Neural cell (in vitro differentiated cells): ENCODE measurements at regions not wholly inside any gene's neighbourhood (a gene's known extent, or its start where the extent isn't known, plus 50 kb on each side); places are given as distances from the start of the nearest gene placed in this dataset.
"Not testable (repeated sequence)": the region's sequence is repeated elsewhere in the genome, so short reads cannot be mapped to it uniquely, and the experiment has no call there.

Experiments
- H2AFZ ChIP-seq: fragments of 200-600, 300-800 bp; sonication (generic), shearing (Covaris generic); 2 replicates; pipeline ENCODE4 v1.6.0; 2014; ENCODE audit warnings: low read depth, mild to moderate bottlenecking, antibody characterized with exemption, low read length, moderate library complexity
- H3F3A ChIP-seq: fragments of 200-600 bp; shearing (Covaris generic); 2 replicates; pipeline ENCODE4 v1.6.1; 2016; ENCODE audit warnings: mild to moderate bottlenecking, moderate library complexity, mixed read lengths, antibody characterized with exemption, low read length; ENCODE audit not compliant: insufficient read depth, poor library complexity, severe bottlenecking
- H3K27ac ChIP-seq: fragments of 200-600, 300-800 bp; sonication (generic), shearing (Covaris generic); 2 replicates; pipeline ENCODE4 v1.5.1; 2014; ENCODE audit warnings: mild to moderate bottlenecking, low read length, moderate library complexity
- H3K27me3 ChIP-seq: fragments of 300-800, 200-600 bp; sonication (generic), shearing (Covaris generic); 2 replicates; pipeline ENCODE4 v1.6.0; 2014; ENCODE audit warnings: mild to moderate bottlenecking, low read depth, low read length, moderate library complexity; ENCODE audit not compliant: insufficient read depth
- H3K36me3 ChIP-seq: fragments of 300-800, 200-600 bp; sonication (generic), shearing (Covaris generic); 2 replicates; pipeline ENCODE4 v1.5.1; 2014; ENCODE audit warnings: mild to moderate bottlenecking, antibody characterized with exemption, low read length, moderate library complexity; ENCODE audit not compliant: insufficient read depth
- H3K4me2 ChIP-seq: fragments of 300-800, 200-600 bp; sonication (generic), shearing (Covaris generic); 2 replicates; pipeline ENCODE4 v1.6.0; 2014; ENCODE audit warnings: mild to moderate bottlenecking, low read length
- H3K4me3 ChIP-seq: fragments of 300-800, 200-600 bp; sonication (generic), shearing (Covaris generic); 2 replicates; pipeline ENCODE4 v1.5.1; 2014; ENCODE audit warnings: mild to moderate bottlenecking, low read length, moderate library complexity
- H3K79me2 ChIP-seq: fragments of 200-600 bp; shearing (Covaris generic); replicated peaks from 2 replicates; pipeline ENCODE4 v1.6.0; 2014; ENCODE audit warnings: mild to moderate bottlenecking, low read length, moderate library complexity; ENCODE audit not compliant: insufficient read depth
- H3K9ac ChIP-seq: fragments of 300-800, 200-600 bp; sonication (generic), shearing (Covaris generic); 2 replicates; pipeline ENCODE4 v1.6.1; 2016; ENCODE audit warnings: mild to moderate bottlenecking, low read length, mixed read lengths
- H3K9me2 ChIP-seq: fragments of 200-600 bp; shearing (Covaris generic); 2 replicates; pipeline ENCODE4 v1.6.1; 2016; ENCODE audit warnings: mild to moderate bottlenecking, low read length, mixed read lengths; ENCODE audit not compliant: insufficient read depth
- H3K9me3 ChIP-seq: fragments of 200-600, 300-800 bp; sonication (generic), shearing (Covaris generic); 2 replicates; pipeline ENCODE4 v1.6.1; 2016; ENCODE audit warnings: mild to moderate bottlenecking, mixed run types, low read length, moderate library complexity, mixed read lengths
- H4K20me1 ChIP-seq: fragments of 200-600 bp; shearing (Covaris generic); 2 replicates; pipeline ENCODE4 v1.6.1; 2016; ENCODE audit warnings: mild to moderate bottlenecking, mixed run types; ENCODE audit not compliant: insufficient read depth
- CTCF ChIP-seq: fragments of 450-650 bp; IDR thresholded peaks from 2 replicates; pipeline ENCODE4 v1.5.1; 2014; ENCODE audit warnings: antibody characterized with exemption, mild to moderate bottlenecking, moderate library complexity; ENCODE audit not compliant: poor library complexity, severe bottlenecking
- EP300 ChIP-seq: fragments of 450-650 bp; conservative IDR thresholded peaks from 2 replicates; pipeline ENCODE4 v1.6.1; 2014; ENCODE audit warnings: antibody characterized with exemption, mild to moderate bottlenecking, moderate library complexity; ENCODE audit not compliant: poor library complexity, severe bottlenecking
- EZH2 ChIP-seq: fragments of 200-600, 300-800 bp; shearing (Covaris generic), sonication (generic); IDR thresholded peaks from 2 replicates; pipeline ENCODE4 v1.6.1; 2014; ENCODE audit warnings: antibody characterized with exemption, low read length, borderline replicate concordance, mild to moderate bottlenecking; ENCODE audit not compliant: insufficient read depth, poor library complexity, severe bottlenecking
- MXI1 ChIP-seq: fragments of 450-650 bp; conservative IDR thresholded peaks from 2 replicates; pipeline ENCODE4 v1.6.1; 2014; ENCODE audit warnings: antibody characterized with exemption, mild to moderate bottlenecking; ENCODE audit not compliant: poor library complexity, severe bottlenecking
- POLR2AphosphoS5 ChIP-seq: IDR thresholded peaks from 2 replicates; pipeline ENCODE4 v1.6.1; 2012
- RAD21 ChIP-seq: fragments of 450-650 bp; conservative IDR thresholded peaks from 2 replicates; pipeline ENCODE4 v1.6.1; 2014; ENCODE audit warnings: antibody characterized with exemption, mild to moderate bottlenecking, moderate library complexity
- REST ChIP-seq: IDR thresholded peaks from 2 replicates; pipeline ENCODE4 v1.6.1; 2012; ENCODE audit warnings: borderline replicate concordance
- SMC3 ChIP-seq: fragments of 450-650 bp; conservative IDR thresholded peaks from 2 replicates; pipeline ENCODE4 v1.6.1; 2014; ENCODE audit warnings: antibody characterized with exemption, mild to moderate bottlenecking, moderate library complexity; ENCODE audit not compliant: poor library complexity
- TAF1 ChIP-seq: IDR thresholded peaks from 2 replicates; pipeline ENCODE4 v1.6.1; 2012; ENCODE audit warnings: low read depth

- Histone ChIP-seq H3K36me3 (no peaks in the 10 kb centered on the region), H4K20me1 (no peaks in the 10 kb centered on the region), H3K9me2 (no peaks in the 10 kb centered on the region), H3K4me3 (no peak overlapping the region), H3F3A (no peaks in the 10 kb centered on the region), H2AFZ (no peak overlapping the region), H3K9ac (no peak overlapping the region), H3K79me2 (no peaks in the 10 kb centered on the region), H3K27ac (no peak overlapping the region), H3K4me2 (no peak overlapping the region), H3K9me3 (no peaks in the 10 kb centered on the region), H3K27me3 (no peaks in the 10 kb centered on the region)
- TF ChIP-seq POLR2AphosphoS5 = no peak
These were observed 159.9 kb upstream of the EEF2KMT start for GRCh38 chr16:5257462-5257861.

- H3F3A ChIP-seq = no peaks in the 10 kb centered on the region
- no peak overlapping the region for H2AFZ ChIP-seq
- H3K9ac ChIP-seq = no peak overlapping the region
- no peak overlapping the region for H3K4me2 ChIP-seq
- H3K36me3 ChIP-seq = no peaks in the 10 kb centered on the region
- no peaks in the 10 kb centered on the region for H3K27me3 ChIP-seq
- H4K20me1 ChIP-seq = no peaks in the 10 kb centered on the region
- H3K9me3 ChIP-seq = no peaks in the 10 kb centered on the region
- no peaks in the 10 kb centered on the region for H3K9me2 ChIP-seq
- H3K4me3 ChIP-seq = no peak overlapping the region
- no peaks in the 10 kb centered on the region for H3K79me2 ChIP-seq
- TF ChIP-seq CTCF (no peak), REST (no peak), MXI1 (no peak), EP300 (no peak), TAF1 (no peak), POLR2AphosphoS5 (no peak), RAD21 (no peak), SMC3 (no peak), EZH2 (no peak)
- H3K27ac ChIP-seq = no peak overlapping the region
These were observed 155.2 kb upstream of the EEF2KMT start for GRCh38 chr16:5252791-5253190.

- H3K9ac ChIP-seq, H3K4me2 ChIP-seq, H3K27me3 ChIP-seq, H3K9me2 ChIP-seq, H3K79me2 ChIP-seq, H3K4me3 ChIP-seq, H3K36me3 ChIP-seq, H3K9me3 ChIP-seq, H2AFZ ChIP-seq, H3K27ac ChIP-seq, H4K20me1 ChIP-seq, H3F3A ChIP-seq: not testable (repeated sequence)
These were observed 149.8 kb upstream of the EEF2KMT start for GRCh38 chr16:5247403-5247802.

- not testable (repeated sequence) for H3F3A ChIP-seq, H2AFZ ChIP-seq, H3K9me3 ChIP-seq, H3K9me2 ChIP-seq, H3K27ac ChIP-seq, H4K20me1 ChIP-seq, H3K9ac ChIP-seq, H3K4me2 ChIP-seq, H3K36me3 ChIP-seq, H3K79me2 ChIP-seq
- H3K27me3 ChIP-seq = peaks cover 21% of the 10 kb centered on the region
- H3K4me3 ChIP-seq = peak overlapping the region; percentile 57
These were observed 142.7 kb upstream of the EEF2KMT start for GRCh38 chr16:5240278-5240626.
